Osteoblast (primary cell): ENCODE measurements at regions not wholly inside any gene's neighbourhood (a gene's known extent, or its start where the extent isn't known, plus 50 kb on each side); places are given as distances from the start of the nearest gene placed in this dataset.

Source experiments
- DNase-seq: peaks from one replicate; pipeline ENCODE4 v3.0.0; 2011; ENCODE audit warnings: low spot score, mixed read lengths; ENCODE audit not compliant: insufficient read length; ENCODE audit errors: missing footprints
- H2AFZ ChIP-seq: 2 replicates; pipeline ENCODE4 v1.6.0; 2011; ENCODE audit warnings: mild to moderate bottlenecking, low read length
- H3K27ac ChIP-seq: 2 replicates; pipeline ENCODE4 v1.5.1; 2011; ENCODE audit warnings: mild to moderate bottlenecking, low read depth, low read length, moderate library complexity
- H3K27me3 ChIP-seq: 2 replicates; pipeline ENCODE4 v1.6.0; 2012; ENCODE audit warnings: mild to moderate bottlenecking, control low read depth, inconsistent platforms, low read length, moderate library complexity; ENCODE audit not compliant: insufficient read depth
- H3K36me3 ChIP-seq: 2 replicates; pipeline ENCODE4 v1.5.1; 2011; ENCODE audit warnings: mild to moderate bottlenecking, low read length, control low read depth, moderate library complexity; ENCODE audit not compliant: insufficient read depth
- H3K4me1 ChIP-seq: 2 replicates; pipeline ENCODE4 v1.5.1; 2011; ENCODE audit warnings: mild to moderate bottlenecking, low read length, control low read depth, moderate library complexity; ENCODE audit not compliant: insufficient read depth
- H3K4me2 ChIP-seq: 2 replicates; pipeline ENCODE4 v1.6.0; 2011; ENCODE audit warnings: mild to moderate bottlenecking, low read length; ENCODE audit not compliant: insufficient read depth
- H3K4me3 ChIP-seq: fragments of 200-600 bp; sonication (generic); 3 replicates; pipeline ENCODE4 v1.5.1; 2012; ENCODE audit warnings: mild to moderate bottlenecking, low read length, inconsistent platforms; ENCODE audit not compliant: insufficient read depth
- H3K79me2 ChIP-seq: 2 replicates; pipeline ENCODE4 v1.6.0; 2012; ENCODE audit warnings: mild to moderate bottlenecking, low read length, control low read depth, inconsistent platforms; ENCODE audit not compliant: insufficient read depth
- H3K9me3 ChIP-seq: 2 replicates; pipeline ENCODE4 v1.5.1; 2011; ENCODE audit warnings: low read depth, low read length, control low read depth
- H4K20me1 ChIP-seq: 2 replicates; pipeline ENCODE4 v1.6.0; 2012; ENCODE audit warnings: mild to moderate bottlenecking, low read length, control low read depth; ENCODE audit not compliant: insufficient read depth
- TF ChIP-seq, protein P1 (sequence below): IDR thresholded peaks from 2 replicates; pipeline ENCODE4 v1.5.1; 2011; ENCODE audit warnings: mild to moderate bottlenecking, low read depth, low read length, moderate library complexity; ENCODE audit errors: extremely low read depth

DNA sequence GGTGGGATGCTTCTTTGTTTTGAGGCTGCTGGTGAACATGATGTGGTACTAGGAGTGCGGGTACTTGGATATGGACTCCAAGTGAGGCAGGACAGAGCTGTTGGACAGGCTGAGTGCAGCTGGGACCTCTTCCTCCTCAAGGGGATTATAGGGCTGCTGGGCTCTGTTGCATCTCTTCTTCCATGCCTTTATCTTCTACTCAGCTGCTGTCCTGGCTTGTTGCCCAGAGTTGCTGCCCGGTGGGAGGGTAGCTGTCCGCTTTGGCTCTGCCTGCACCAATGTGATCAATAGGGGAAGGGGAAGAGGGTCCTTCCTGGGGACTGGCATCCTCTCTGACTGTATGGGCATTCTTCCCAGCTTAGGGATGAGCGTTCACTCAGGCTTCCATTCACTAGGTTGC is 1217.9 kb upstream of the ACO1 start:
- no peaks in the 10 kb centered on the region for H3K36me3 ChIP-seq
- H3K4me1 ChIP-seq = no peaks in the 10 kb centered on the region
- no peak overlapping the region for H2AFZ ChIP-seq
- H3K27me3 ChIP-seq = no peaks in the 10 kb centered on the region
- no peaks in the 10 kb centered on the region for H3K9me3 ChIP-seq
- no peaks in the 10 kb centered on the region for H4K20me1 ChIP-seq
- no peak overlapping the region for H3K27ac ChIP-seq
- no peak for DNase-seq
- H3K4me2 ChIP-seq = no peak overlapping the region
- TF ChIP-seq, protein P1, sequence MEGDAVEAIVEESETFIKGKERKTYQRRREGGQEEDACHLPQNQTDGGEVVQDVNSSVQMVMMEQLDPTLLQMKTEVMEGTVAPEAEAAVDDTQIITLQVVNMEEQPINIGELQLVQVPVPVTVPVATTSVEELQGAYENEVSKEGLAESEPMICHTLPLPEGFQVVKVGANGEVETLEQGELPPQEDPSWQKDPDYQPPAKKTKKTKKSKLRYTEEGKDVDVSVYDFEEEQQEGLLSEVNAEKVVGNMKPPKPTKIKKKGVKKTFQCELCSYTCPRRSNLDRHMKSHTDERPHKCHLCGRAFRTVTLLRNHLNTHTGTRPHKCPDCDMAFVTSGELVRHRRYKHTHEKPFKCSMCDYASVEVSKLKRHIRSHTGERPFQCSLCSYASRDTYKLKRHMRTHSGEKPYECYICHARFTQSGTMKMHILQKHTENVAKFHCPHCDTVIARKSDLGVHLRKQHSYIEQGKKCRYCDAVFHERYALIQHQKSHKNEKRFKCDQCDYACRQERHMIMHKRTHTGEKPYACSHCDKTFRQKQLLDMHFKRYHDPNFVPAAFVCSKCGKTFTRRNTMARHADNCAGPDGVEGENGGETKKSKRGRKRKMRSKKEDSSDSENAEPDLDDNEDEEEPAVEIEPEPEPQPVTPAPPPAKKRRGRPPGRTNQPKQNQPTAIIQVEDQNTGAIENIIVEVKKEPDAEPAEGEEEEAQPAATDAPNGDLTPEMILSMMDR = no peak
- no peaks in the 10 kb centered on the region for H3K79me2 ChIP-seq
- no peak overlapping the region for H3K4me3 ChIP-seq

DNA sequence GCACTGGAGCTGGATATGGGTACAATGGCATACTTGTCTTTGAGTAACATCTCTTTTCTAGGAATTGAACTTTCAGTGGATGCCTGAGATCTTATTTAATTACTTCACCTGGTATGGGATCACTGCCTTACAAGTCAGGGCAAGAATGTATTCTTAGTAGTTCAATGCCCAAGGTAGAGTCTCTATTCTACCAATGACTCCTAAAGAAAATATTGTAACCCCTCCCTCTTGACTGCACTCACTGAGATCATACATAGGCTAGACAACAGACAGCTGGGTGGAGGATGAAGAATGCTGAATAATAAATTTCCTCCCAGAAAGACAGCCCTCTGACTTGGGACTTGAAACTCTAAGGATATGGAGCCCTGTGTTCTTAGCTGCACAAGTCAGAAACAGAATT is 1216.3 kb upstream of the ACO1 start:
- Histone ChIP-seq H3K4me3 (no peak overlapping the region), H3K79me2 (no peaks in the 10 kb centered on the region), H2AFZ (no peak overlapping the region), H3K27me3 (no peaks in the 10 kb centered on the region), H3K4me1 (no peaks in the 10 kb centered on the region), H4K20me1 (no peaks in the 10 kb centered on the region), H3K9me3 (no peaks in the 10 kb centered on the region), H3K4me2 (no peak overlapping the region), H3K36me3 (no peaks in the 10 kb centered on the region), H3K27ac (no peak overlapping the region)
- TF ChIP-seq, protein P1 = no peak
- DNase-seq = no peak

DNA sequence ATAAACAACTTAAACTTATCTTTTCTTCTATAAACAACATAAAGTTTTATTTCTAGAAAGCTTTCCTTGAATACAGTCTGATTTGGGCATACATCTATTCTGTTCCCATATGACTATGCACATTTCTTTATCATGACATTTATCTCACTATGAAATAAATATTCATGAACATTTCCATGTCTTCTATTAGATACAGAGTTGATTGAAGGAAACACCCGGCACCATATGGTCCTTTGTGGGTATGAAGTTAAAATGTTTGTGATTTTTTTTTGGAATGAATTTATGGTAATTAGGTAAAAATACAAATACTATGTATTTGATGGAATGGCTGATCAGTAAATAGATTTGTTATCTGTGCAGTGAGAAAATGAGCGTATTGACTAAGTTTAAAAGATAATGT is 1209.8 kb upstream of the ACO1 start:
- TF ChIP-seq, protein P1 = no peak
- no peaks in the 10 kb centered on the region for H4K20me1 ChIP-seq

DNA sequence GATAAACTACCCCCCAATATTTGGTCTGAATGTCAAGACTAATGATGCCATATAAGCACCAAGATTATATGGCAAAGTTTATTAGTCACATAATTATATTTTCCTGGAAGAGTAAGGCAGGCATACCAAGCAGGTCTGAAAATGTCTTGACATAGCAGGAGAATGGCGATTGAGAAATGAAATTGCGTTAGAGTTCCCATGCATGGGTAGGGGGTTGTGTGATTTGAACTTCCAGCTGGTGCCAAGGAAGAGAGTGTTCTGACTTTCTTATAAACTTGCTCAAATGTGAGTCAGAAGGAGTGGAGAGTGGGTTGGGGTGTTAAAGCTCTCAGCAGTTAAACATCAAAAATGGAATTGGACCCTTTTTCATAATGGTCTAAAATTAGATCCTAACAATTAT is 1200.6 kb upstream of the ACO1 start:
- Histone ChIP-seq H2AFZ (no peak overlapping the region), H3K27me3 (no peaks in the 10 kb centered on the region), H3K36me3 (no peaks in the 10 kb centered on the region), H3K4me1 (no peaks in the 10 kb centered on the region), H3K4me3 (no peak overlapping the region), H3K79me2 (no peaks in the 10 kb centered on the region), H4K20me1 (no peaks in the 10 kb centered on the region), H3K4me2 (no peak overlapping the region), H3K27ac (no peak overlapping the region), H3K9me3 (peaks cover 2% of the 10 kb centered on the region)
- TF ChIP-seq, protein P1 = no peak
- DNase-seq = no peak

More for the DNA sequence above, 1209.8 kb upstream of the ACO1 start:
- no peak overlapping the region for H3K27ac ChIP-seq
- no peak overlapping the region for H3K4me2 ChIP-seq
- H3K27me3 ChIP-seq = no peaks in the 10 kb centered on the region
- no peaks in the 10 kb centered on the region for H3K79me2 ChIP-seq
- no peak for DNase-seq
- H2AFZ ChIP-seq = no peak overlapping the region
- H3K36me3 ChIP-seq = no peaks in the 10 kb centered on the region
- no peaks in the 10 kb centered on the region for H3K4me1 ChIP-seq
- H3K4me3 ChIP-seq = no peak overlapping the region
- H3K9me3 ChIP-seq = no peaks in the 10 kb centered on the region
